ENCODE measurements at regions not wholly inside any gene's neighbourhood (a gene's known extent, or its start where the extent isn't known, plus 50 kb on each side); places are given as distances from the start of the nearest gene placed in this dataset.
"Not testable (repeated sequence)": the region's sequence is repeated elsewhere in the genome, so short reads cannot be mapped to it uniquely, and the experiment has no call there.

DNA sequence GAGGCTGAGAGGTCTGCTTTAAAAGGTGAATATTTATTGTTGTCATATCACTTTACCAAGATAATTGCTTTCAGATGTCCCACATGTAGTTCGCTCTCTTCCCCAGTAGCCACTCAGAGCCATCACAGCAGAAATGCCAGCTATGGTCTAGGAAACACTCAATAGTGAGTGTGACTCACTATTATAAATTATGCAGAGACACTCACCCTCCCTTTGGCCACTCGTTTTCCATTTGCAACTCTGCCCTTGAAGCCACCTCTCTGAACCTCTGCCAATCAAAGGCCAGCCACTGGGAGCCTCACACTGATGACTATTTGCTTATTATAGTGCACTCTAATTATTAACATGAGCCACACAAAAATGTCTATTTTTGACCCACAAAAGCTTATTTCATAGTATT is 328.1 kb upstream of the ATP10A start:
- TF ChIP-seq, protein P1, sequence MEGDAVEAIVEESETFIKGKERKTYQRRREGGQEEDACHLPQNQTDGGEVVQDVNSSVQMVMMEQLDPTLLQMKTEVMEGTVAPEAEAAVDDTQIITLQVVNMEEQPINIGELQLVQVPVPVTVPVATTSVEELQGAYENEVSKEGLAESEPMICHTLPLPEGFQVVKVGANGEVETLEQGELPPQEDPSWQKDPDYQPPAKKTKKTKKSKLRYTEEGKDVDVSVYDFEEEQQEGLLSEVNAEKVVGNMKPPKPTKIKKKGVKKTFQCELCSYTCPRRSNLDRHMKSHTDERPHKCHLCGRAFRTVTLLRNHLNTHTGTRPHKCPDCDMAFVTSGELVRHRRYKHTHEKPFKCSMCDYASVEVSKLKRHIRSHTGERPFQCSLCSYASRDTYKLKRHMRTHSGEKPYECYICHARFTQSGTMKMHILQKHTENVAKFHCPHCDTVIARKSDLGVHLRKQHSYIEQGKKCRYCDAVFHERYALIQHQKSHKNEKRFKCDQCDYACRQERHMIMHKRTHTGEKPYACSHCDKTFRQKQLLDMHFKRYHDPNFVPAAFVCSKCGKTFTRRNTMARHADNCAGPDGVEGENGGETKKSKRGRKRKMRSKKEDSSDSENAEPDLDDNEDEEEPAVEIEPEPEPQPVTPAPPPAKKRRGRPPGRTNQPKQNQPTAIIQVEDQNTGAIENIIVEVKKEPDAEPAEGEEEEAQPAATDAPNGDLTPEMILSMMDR (IDR thresholded peaks at IDR 0.05): no peak
- TF ChIP-seq POLR2A (IDR thresholded peaks at IDR 0.05): no peak
- DNase-seq: no peak
- Histone ChIP-seq H3K27me3 (no peaks in the 10 kb centered on the region), H3K4me3 (no peak overlapping the region), H3K36me3 (no peaks in the 10 kb centered on the region), H3K9me3 (no peaks in the 10 kb centered on the region), H3K27ac (no peak overlapping the region), H3K4me1 (no peaks in the 10 kb centered on the region)
- 13% methylated on average over 1 of the region's 2 CpGs for WGBS (ENCODE audit: insufficient coverage, low coverage, low lambda C conversion rate, missing lambda C conversion rate)
- ATAC-seq: no peak
- intact Hi-C loops (cut with DNase I): no loop called here

DNA sequence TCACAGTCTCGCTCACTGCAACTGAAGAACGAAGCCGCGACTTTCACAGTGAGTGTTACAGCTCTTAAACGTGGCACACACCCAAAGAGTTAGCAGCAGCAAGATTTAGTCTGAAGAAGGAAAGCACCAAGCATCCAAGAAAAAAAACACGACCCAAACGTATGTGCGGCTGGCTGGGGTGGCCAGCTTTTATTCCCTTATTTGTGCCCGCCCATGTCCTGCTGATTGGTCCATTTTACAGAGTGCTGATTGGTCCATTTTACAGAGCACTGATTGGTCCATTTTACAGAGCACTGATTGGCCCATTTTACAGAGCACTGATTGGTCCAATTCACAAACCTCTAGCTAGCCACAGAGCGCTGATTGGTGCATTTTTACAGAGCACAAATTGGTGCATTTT is 323.0 kb upstream of the ATP10A start:
- DNase-seq; H3K27me3 ChIP-seq; H3K36me3 ChIP-seq; H3K27ac ChIP-seq; H3K4me3 ChIP-seq; ATAC-seq; intact Hi-C loops (cut with DNase I); H3K4me1 ChIP-seq; H3K9me3 ChIP-seq: not testable (repeated sequence)
- 46% methylated on average over 4 of the region's 10 CpGs for WGBS (ENCODE audit: insufficient coverage, low coverage, low lambda C conversion rate, missing lambda C conversion rate)

DNA sequence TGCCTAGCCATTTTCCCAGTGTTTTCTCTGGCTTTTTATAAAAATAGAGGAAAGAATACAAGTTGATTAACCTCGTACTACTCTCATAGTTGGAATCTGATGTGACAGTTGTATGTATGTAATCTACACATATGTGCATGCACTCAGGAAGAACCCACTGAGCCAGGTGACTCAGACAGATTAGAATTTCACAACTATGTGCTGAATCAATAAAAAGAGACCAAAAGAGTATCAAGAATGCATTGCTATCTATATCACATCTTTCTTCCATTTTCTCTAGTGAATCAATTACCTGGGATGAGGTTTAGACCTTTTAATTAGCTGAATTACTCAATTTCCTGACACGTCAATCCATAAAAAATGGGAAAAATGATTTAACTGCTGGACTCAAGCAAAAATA is 319.3 kb upstream of the ATP10A start:
- Histone ChIP-seq H3K9me3 (no peaks in the 10 kb centered on the region), H3K4me1 (no peaks in the 10 kb centered on the region), H3K27me3 (no peaks in the 10 kb centered on the region), H3K36me3 (no peaks in the 10 kb centered on the region), H3K4me3 (no peak overlapping the region), H3K27ac (no peak overlapping the region)
- DNase-seq (no peak), ATAC-seq (no peak)
- 38% methylated on average over 2 of the region's 2 CpGs for WGBS (ENCODE audit: insufficient coverage, low coverage, low lambda C conversion rate, missing lambda C conversion rate)
- TF ChIP-seq, protein P1 (IDR thresholded peaks at IDR 0.05): no peak
- no peak for TF ChIP-seq POLR2A (IDR thresholded peaks at IDR 0.05)
- intact Hi-C loops (cut with DNase I): no loop called here

DNA sequence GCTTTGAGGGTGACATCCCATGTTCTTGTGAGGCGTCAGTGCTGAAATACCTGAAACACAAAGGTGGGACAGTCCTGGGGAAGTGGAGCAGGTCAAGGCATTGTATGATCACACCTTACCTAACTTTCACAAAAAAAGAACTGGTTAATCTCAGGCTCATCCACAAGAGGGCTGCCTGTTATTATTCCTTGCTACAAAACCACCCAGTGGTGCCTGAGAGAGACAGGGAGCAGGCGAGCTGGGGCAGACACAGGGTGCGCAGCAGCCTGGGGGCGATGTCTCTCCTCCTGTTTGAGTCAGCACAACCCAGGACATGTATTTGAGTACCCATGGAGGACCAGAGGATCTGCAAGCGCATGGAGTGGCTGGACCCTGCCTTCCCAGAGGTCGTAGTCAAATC is 316.8 kb upstream of the ATP10A start:
- no peak overlapping the region for H3K4me3 ChIP-seq
- DNase-seq: no peak
- no peaks in the 10 kb centered on the region for H3K36me3 ChIP-seq
- TF ChIP-seq, protein P1 (IDR thresholded peaks at IDR 0.05): no peak
- TF ChIP-seq POLR2A (IDR thresholded peaks at IDR 0.05): no peak
- H3K9me3 ChIP-seq: no peaks in the 10 kb centered on the region
- H3K27ac ChIP-seq: no peak overlapping the region
- ATAC-seq: no peak
- H3K4me1 ChIP-seq: no peaks in the 10 kb centered on the region
- WGBS (ENCODE audit: insufficient coverage, low coverage, low lambda C conversion rate, missing lambda C conversion rate): 31% methylated on average over 5 of the region's 6 CpGs
- intact Hi-C loops (cut with DNase I): no loop called here
- no peaks in the 10 kb centered on the region for H3K27me3 ChIP-seq

DNA sequence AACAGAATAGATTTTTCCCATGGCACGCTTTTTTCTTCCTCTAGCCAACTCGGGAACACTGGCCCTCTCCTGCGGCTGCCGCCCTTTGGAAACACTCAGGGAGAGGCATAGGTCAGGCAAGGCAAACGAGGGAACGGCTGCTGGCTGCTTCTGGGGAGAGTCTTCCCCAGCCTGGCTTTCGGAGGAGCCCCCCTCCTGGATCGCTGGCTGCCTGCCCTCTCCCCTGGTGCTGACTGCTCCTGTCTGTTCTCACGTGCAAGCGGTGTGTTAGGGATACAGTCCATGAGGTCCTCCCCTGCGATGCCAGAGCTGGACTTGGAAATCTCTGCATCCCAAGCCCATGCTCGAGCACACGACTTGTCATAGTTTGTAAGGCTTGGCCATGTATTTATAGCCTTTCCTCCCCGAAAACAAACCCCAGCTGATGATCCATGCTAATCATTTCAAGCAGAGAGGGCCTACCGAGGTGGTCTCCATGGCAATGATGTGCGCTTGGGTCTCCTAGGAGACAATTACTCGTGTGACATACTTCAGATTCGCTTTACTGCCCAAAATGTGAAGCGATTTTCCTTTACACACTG is 315.6 kb upstream of the ATP10A start:
- intact Hi-C loops (cut with DNase I): no loop called here
- H3K9me3 ChIP-seq: no peaks in the 10 kb centered on the region
- whole genome bisulfite sequencing (ENCODE audit: insufficient coverage, low coverage, low lambda C conversion rate, missing lambda C conversion rate): 44% methylated on average over 11 of the region's 19 CpGs
- no peak for ATAC-seq
- no peak overlapping the region for H3K27ac ChIP-seq
- DNase-seq: no peak
- no peak for TF ChIP-seq POLR2A (IDR thresholded peaks at IDR 0.05)
- TF ChIP-seq, protein P1 (IDR thresholded peaks at IDR 0.05): no peak
- H3K27me3 ChIP-seq: no peaks in the 10 kb centered on the region
- H3K36me3 ChIP-seq: no peaks in the 10 kb centered on the region
- H3K4me1 ChIP-seq: no peaks in the 10 kb centered on the region
- no peak overlapping the region for H3K4me3 ChIP-seq
